Upper lobe of left lung (tissue), 4 donors: ENCODE measurements at regions not wholly inside any gene's neighbourhood (a gene's known extent, or its start where the extent isn't known, plus 50 kb on each side); places are given as distances from the start of the nearest gene placed in this dataset.

Experiments used
- CTCF ChIP-seq, 6 experiments: fragments of 450-650 bp in 4 of 6; fragments of 200-600 bp in 2 of 6; sonication (generic) in 2 of 6; IDR thresholded peaks; one replicate each; pipeline ENCODE4 v1.5.1; 2016 to 2019; ENCODE audit warnings: antibody characterized with exemption in 6 of 6
- POLR2A ChIP-seq, 4 donors: fragments of 450-650 bp; IDR thresholded peaks; one replicate each; pipeline ENCODE4 v1.5.1; 2016 to 2017; ENCODE audit warnings: antibody characterized with exemption in 4 of 4, mild to moderate bottlenecking in 2 of 4
- POLR2AphosphoS5 ChIP-seq, 2 donors: sonication (generic); formaldehyde crosslinking; IDR thresholded peaks; one replicate each; pipeline ENCODE4 v1.5.1; 2017; ENCODE audit warnings: antibody characterized with exemption in 2 of 2

- no peak for TF ChIP-seq POLR2A (IDR thresholded peaks at IDR 0.05)
- TF ChIP-seq POLR2AphosphoS5 (IDR thresholded peaks at IDR 0.05) = no peak
- no peak for TF ChIP-seq CTCF (IDR thresholded peaks at IDR 0.05)
These were observed 106.9 kb upstream of the TIAM1 start for GRCh38 chr21:31450980-31451379.
